ENCODE measurements at regions not wholly inside any gene's neighbourhood (a gene's known extent, or its start where the extent isn't known, plus 50 kb on each side); places are given as distances from the start of the nearest gene placed in this dataset.

DNA sequence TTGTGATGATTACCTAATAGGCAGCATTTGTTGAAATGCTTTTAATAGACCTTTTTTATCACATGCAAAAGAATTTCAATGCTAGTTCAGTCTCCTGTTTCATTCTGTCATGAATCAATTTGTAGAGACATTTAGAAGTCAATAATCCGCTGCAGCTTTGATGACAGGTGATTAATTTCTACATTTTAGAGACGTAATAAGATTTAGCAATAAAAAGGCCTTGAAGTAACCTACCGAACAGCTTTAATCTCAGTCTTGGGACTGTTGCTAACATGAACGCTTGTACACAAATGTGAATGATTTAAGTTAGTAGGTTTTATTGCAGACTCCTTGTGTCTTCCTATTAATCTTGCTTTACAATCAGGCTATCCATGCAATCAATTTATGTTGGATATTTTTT lies 186.5 kb downstream of the MZT1 start:
- Histone ChIP-seq H3K27ac (ENCODE audit: low read depth in 1 of 2, low read length in 1 of 2) (no peak overlapping the region), H3K9me3 (ENCODE audit: control insufficient read depth in 4 of 4, insufficient read depth in 3 of 4, low read length in 3 of 4) (no peaks in the 10 kb centered on the region), H3K36me3 (ENCODE audit: control insufficient read depth in 4 of 4, insufficient read depth in 4 of 4, low read length in 4 of 4) (no peaks in the 10 kb centered on the region), H3K4me3 (no peak overlapping the region), H3K27me3 (ENCODE audit: control insufficient read depth in 3 of 3, insufficient read depth in 3 of 3, low read length in 2 of 3) (no peaks in the 10 kb centered on the region), H3K4me1 (ENCODE audit: control insufficient read depth in 5 of 5, insufficient read depth in 5 of 5, low read length in 5 of 5) (peaks cover 0 to 19% (median 0%) of the 10 kb centered on the region in 5 donors), H3K9ac (ENCODE audit: insufficient read depth in 1 of 2, low read length in 2 of 2) (no peak overlapping the region)
- 69 to 95% methylated on average over 4 of the region's 4 CpGs for WGBS, 2 donors
- no peak for ATAC-seq (ENCODE audit: insufficient read depth, low FRiP score)
- TF ChIP-seq CTCF (IDR thresholded peaks at IDR 0.05; ENCODE audit: control extremely low read depth, extremely low read depth) = no peak
- no peak for DNase-seq

DNA sequence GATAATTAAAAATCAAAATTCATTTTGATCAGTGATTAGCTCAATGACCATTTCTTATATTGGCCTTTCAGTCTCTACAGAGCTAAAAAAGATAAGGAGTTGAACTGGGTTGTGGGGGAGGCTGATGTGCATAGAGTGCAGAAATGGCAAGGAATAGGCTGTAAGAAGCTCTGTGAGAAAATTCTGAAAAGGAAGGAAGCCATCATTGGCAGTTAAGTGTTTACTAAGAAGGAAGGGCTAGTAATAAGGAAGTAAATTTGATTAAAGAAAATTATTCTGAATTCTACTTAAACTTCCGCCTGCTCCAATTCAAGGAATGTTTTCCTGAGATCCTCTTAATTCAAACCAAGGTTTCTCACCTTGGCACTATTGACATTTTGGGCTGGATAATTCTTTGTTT lies 187.5 kb downstream of the MZT1 start:
- H3K36me3 ChIP-seq (ENCODE audit: control insufficient read depth in 4 of 4, insufficient read depth in 4 of 4, low read length in 4 of 4) = no peaks in the 10 kb centered on the region
- DNase-seq (no peak), ATAC-seq (ENCODE audit: insufficient read depth, low FRiP score) (no peak)
- 39 to 65% methylated on average over 1 of the region's 1 CpG for WGBS, 2 donors
- H3K4me3 ChIP-seq = no peak overlapping the region
- TF ChIP-seq CTCF (IDR thresholded peaks at IDR 0.05; ENCODE audit: control extremely low read depth, extremely low read depth) = no peak
- peaks cover 0 to 19% (median 0%) of the 10 kb centered on the region in 5 donors for H3K4me1 ChIP-seq (ENCODE audit: control insufficient read depth in 5 of 5, insufficient read depth in 5 of 5, low read length in 5 of 5)
- H3K27ac ChIP-seq (ENCODE audit: low read depth in 1 of 2, low read length in 1 of 2) = no peak overlapping the region
- no peak overlapping the region for H3K9ac ChIP-seq (ENCODE audit: insufficient read depth in 1 of 2, low read length in 2 of 2)
- H3K9me3 ChIP-seq (ENCODE audit: control insufficient read depth in 4 of 4, insufficient read depth in 3 of 4, low read length in 3 of 4) = no peaks in the 10 kb centered on the region
- H3K27me3 ChIP-seq (ENCODE audit: control insufficient read depth in 3 of 3, insufficient read depth in 3 of 3, low read length in 2 of 3) = no peaks in the 10 kb centered on the region

GRCh38 chr13:72537782-72538181 lies 189.6 kb downstream of the MZT1 start:
- TF ChIP-seq CTCF (IDR thresholded peaks at IDR 0.05; ENCODE audit: control extremely low read depth, extremely low read depth) = no peak
- 94 to 97% methylated on average over 2 of the region's 2 CpGs for WGBS, 2 donors
- Histone ChIP-seq H3K9me3 (ENCODE audit: control insufficient read depth in 4 of 4, insufficient read depth in 3 of 4, low read length in 3 of 4) (no peaks in the 10 kb centered on the region), H3K4me1 (ENCODE audit: control insufficient read depth in 5 of 5, insufficient read depth in 5 of 5, low read length in 5 of 5) (peaks cover 0 to 19% (median 0%) of the 10 kb centered on the region in 5 donors), H3K36me3 (ENCODE audit: control insufficient read depth in 4 of 4, insufficient read depth in 4 of 4, low read length in 4 of 4) (no peaks in the 10 kb centered on the region), H3K27ac (ENCODE audit: low read depth in 1 of 2, low read length in 1 of 2) (no peak overlapping the region), H3K4me3 (no peak overlapping the region), H3K9ac (ENCODE audit: insufficient read depth in 1 of 2, low read length in 2 of 2) (no peak overlapping the region), H3K27me3 (ENCODE audit: control insufficient read depth in 3 of 3, insufficient read depth in 3 of 3, low read length in 2 of 3) (no peaks in the 10 kb centered on the region)
- no peak for ATAC-seq (ENCODE audit: insufficient read depth, low FRiP score)
- DNase-seq = no peak

DNA sequence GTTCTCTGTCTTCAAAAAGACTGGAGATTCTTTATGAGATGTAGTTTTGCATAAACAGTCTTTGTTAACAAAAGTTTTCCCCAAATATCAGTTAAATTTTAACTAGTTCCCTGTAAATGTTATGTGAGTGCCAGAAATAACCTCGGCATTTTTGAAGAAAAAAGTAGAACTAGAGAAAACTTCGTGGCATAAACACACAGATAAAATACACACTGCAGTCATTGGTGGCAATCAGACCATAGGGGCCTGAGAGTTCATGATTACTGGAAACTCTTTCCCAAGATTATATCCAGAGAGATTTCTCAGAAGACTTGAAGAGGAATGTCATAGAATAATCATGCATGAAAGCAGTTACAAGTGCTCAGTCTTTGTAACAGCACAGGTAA lies 190.0 kb downstream of the MZT1 start:
- Histone ChIP-seq H3K27ac (ENCODE audit: low read depth in 1 of 2, low read length in 1 of 2) (no peak overlapping the region), H3K4me1 (ENCODE audit: control insufficient read depth in 5 of 5, insufficient read depth in 5 of 5, low read length in 5 of 5) (peaks cover 0 to 19% (median 0%) of the 10 kb centered on the region in 5 donors), H3K9me3 (ENCODE audit: control insufficient read depth in 4 of 4, insufficient read depth in 3 of 4, low read length in 3 of 4) (no peaks in the 10 kb centered on the region), H3K27me3 (ENCODE audit: control insufficient read depth in 3 of 3, insufficient read depth in 3 of 3, low read length in 2 of 3) (no peaks in the 10 kb centered on the region), H3K9ac (ENCODE audit: insufficient read depth in 1 of 2, low read length in 2 of 2) (no peak overlapping the region), H3K4me3 (no peak overlapping the region), H3K36me3 (ENCODE audit: control insufficient read depth in 4 of 4, insufficient read depth in 4 of 4, low read length in 4 of 4) (no peaks in the 10 kb centered on the region)
- DNase-seq (peak in 2 of 3 donors; percentile 62 to 70), ATAC-seq (ENCODE audit: insufficient read depth, low FRiP score) (no peak)
- no peak for TF ChIP-seq CTCF (IDR thresholded peaks at IDR 0.05; ENCODE audit: control extremely low read depth, extremely low read depth)
- WGBS, 2 donors = 44 to 74% methylated on average over 2 of the region's 2 CpGs
